GM23248 (cell line): ENCODE measurements at regions not wholly inside any gene's neighbourhood (a gene's known extent, or its start where the extent isn't known, plus 50 kb on each side); places are given as distances from the start of the nearest gene placed in this dataset.

Experiments
- DNase-seq: peaks from one replicate; pipeline ENCODE4 v3.0.0-alpha.2; 2015
- H2AFZ ChIP-seq: fragments of 200-600 bp; sonication (generic); 2 replicates; pipeline ENCODE4 v1.6.1; 2016; ENCODE audit warnings: antibody characterized with exemption
- H3F3A ChIP-seq: fragments of 200-600 bp; sonication (generic); 2 replicates; pipeline ENCODE4 v1.6.1; 2016; ENCODE audit warnings: mild to moderate bottlenecking, antibody characterized with exemption, mixed run types; ENCODE audit not compliant: insufficient read depth
- H3K27ac ChIP-seq: fragments of 200-600 bp; sonication (generic); 2 replicates; pipeline ENCODE4 v1.5.1; 2016; ENCODE audit warnings: mild to moderate bottlenecking
- H3K27me3 ChIP-seq: fragments of 200-600 bp; sonication (generic); replicated peaks from 2 replicates; pipeline ENCODE4 v1.6.1; 2016; ENCODE audit warnings: mild to moderate bottlenecking; ENCODE audit not compliant: insufficient read depth
- H3K36me3 ChIP-seq: fragments of 200-600 bp; sonication (generic); 2 replicates; pipeline ENCODE4 v1.6.1; 2016; ENCODE audit warnings: low read depth, mild to moderate bottlenecking
- H3K4me1 ChIP-seq: fragments of 200-600 bp; sonication (generic); 2 replicates; pipeline ENCODE4 v1.6.1; 2016; ENCODE audit warnings: mild to moderate bottlenecking; ENCODE audit not compliant: insufficient read depth
- H3K4me2 ChIP-seq: fragments of 200-600 bp; sonication (generic); one replicate; pipeline ENCODE4 v1.6.1; 2016; ENCODE audit warnings: mild to moderate bottlenecking; ENCODE audit not compliant: unreplicated experiment
- H3K4me3 ChIP-seq: fragments of 200-600 bp; sonication (generic); 2 replicates; pipeline ENCODE4 v1.5.1; 2016; ENCODE audit warnings: mild to moderate bottlenecking
- H3K79me2 ChIP-seq: fragments of 200-600 bp; sonication (generic); 2 replicates; pipeline ENCODE4 v1.6.1; 2016; ENCODE audit warnings: mild to moderate bottlenecking; ENCODE audit not compliant: insufficient read depth
- H3K9ac ChIP-seq: fragments of 200-600 bp; sonication (generic); 2 replicates; pipeline ENCODE4 v1.6.1; 2016; ENCODE audit warnings: mild to moderate bottlenecking
- H3K9me2 ChIP-seq: fragments of 200-600 bp; sonication (generic); 2 replicates; pipeline ENCODE4 v1.6.1; 2016; ENCODE audit warnings: mixed run types, mild to moderate bottlenecking, moderate library complexity; ENCODE audit not compliant: insufficient read depth
- H3K9me3 ChIP-seq: fragments of 200-600 bp; sonication (generic); one replicate; pipeline ENCODE4 v1.6.1; 2017; ENCODE audit warnings: low read depth
- H4K20me1 ChIP-seq: fragments of 200-600 bp; sonication (generic); 2 replicates; pipeline ENCODE4 v1.6.0; 2016; ENCODE audit not compliant: insufficient read depth
- EZH2 ChIP-seq: fragments of 200-600 bp; sonication (generic); IDR thresholded peaks from 2 replicates; pipeline ENCODE4 v1.6.1; 2018; ENCODE audit warnings: antibody characterized with exemption, mild to moderate bottlenecking; ENCODE audit not compliant: insufficient read depth, poor library complexity, severe bottlenecking
- EZH2phosphoT487 ChIP-seq: fragments of 200-600 bp; sonication (generic); IDR thresholded peaks from 2 replicates; pipeline ENCODE4 v1.6.1; 2018; ENCODE audit warnings: antibody characterized with exemption, moderate library complexity, mild to moderate bottlenecking, low read depth; ENCODE audit not compliant: insufficient read depth
- WGBS, 2 experiments: methylation state at CpG; one replicate each; pipeline ENCODE4 v1.1.6; 2015 to 2017; ENCODE audit warnings: low lambda C conversion rate in 2 of 2, low coverage in 1 of 2; ENCODE audit errors: missing lambda C conversion rate in 2 of 2; 5-methylcytosine and 5-hydroxymethylcytosine counted together
- in situ Hi-C: fragments of 300-500 bp; cut with MboI; formaldehyde crosslinking; loops from 2 replicates; pipeline ENCODE4 v1.15.0; 2020

GRCh38 chr2:128448331-128449225 is 129.9 kb upstream of the HS6ST1 start:
- in situ Hi-C loops, result no loop called here
- H4K20me1 ChIP-seq, result no peaks in the 10 kb centered on the region

GRCh38 chr2:128449226-128450061 is 130.8 kb upstream of the HS6ST1 start:
- Histone ChIP-seq H3F3A (no peaks in the 10 kb centered on the region), H3K4me1 (no peaks in the 10 kb centered on the region), H4K20me1 (no peaks in the 10 kb centered on the region), H3K36me3 (no peaks in the 10 kb centered on the region), H3K9ac (no peak overlapping the region), H2AFZ (no peak overlapping the region), H3K27me3 (peaks cover 3% of the 10 kb centered on the region; the same call in 1 of the 2 replicates), H3K79me2 (no peaks in the 10 kb centered on the region), H3K27ac (no peak overlapping the region), H3K4me2 (no peak overlapping the region), H3K4me3 (no peak overlapping the region), H3K9me3 (no peaks in the 10 kb centered on the region), H3K9me2 (no peaks in the 10 kb centered on the region)
- WGBS, 2 experiments, result 80 to 85% methylated on average over 24 of the region's 24 CpGs
- TF ChIP-seq EZH2 (no peak), EZH2phosphoT487 (no peak)
- in situ Hi-C loops, result no loop called here
- no peak for DNase-seq

More at GRCh38 chr2:128448331-128449225, 129.9 kb upstream of the HS6ST1 start:
- Histone ChIP-seq H3K9me3 (no peaks in the 10 kb centered on the region), H3K79me2 (no peaks in the 10 kb centered on the region), H3K36me3 (no peaks in the 10 kb centered on the region), H3K9ac (no peak overlapping the region), H3K27ac (no peak overlapping the region), H3K4me3 (no peak overlapping the region), H3K4me1 (no peaks in the 10 kb centered on the region), H3F3A (no peaks in the 10 kb centered on the region), H3K9me2 (no peaks in the 10 kb centered on the region), H3K4me2 (no peak overlapping the region), H3K27me3 (peaks cover 3% of the 10 kb centered on the region; the same call in 1 of the 2 replicates), H2AFZ (no peak overlapping the region)
- TF ChIP-seq EZH2phosphoT487, result no peak
- TF ChIP-seq EZH2, result no peak
- DNase-seq, result no peak
- WGBS, 2 experiments, result 80 to 83% methylated on average over 13 of the region's 13 CpGs

- peaks cover 3% of the 10 kb centered on the region; the same call in 1 of the 2 replicates for H3K27me3 ChIP-seq
- DNase-seq, result no peak
- H3K4me2 ChIP-seq, result no peak overlapping the region
- H3K9me3 ChIP-seq, result no peaks in the 10 kb centered on the region
- H3K9me2 ChIP-seq, result no peaks in the 10 kb centered on the region
- H3K4me1 ChIP-seq, result no peaks in the 10 kb centered on the region
- no peaks in the 10 kb centered on the region for H3F3A ChIP-seq
- no peaks in the 10 kb centered on the region for H4K20me1 ChIP-seq
- H3K79me2 ChIP-seq, result no peaks in the 10 kb centered on the region
- no peaks in the 10 kb centered on the region for H3K36me3 ChIP-seq
- TF ChIP-seq EZH2, result no peak
- TF ChIP-seq EZH2phosphoT487, result no peak
- H2AFZ ChIP-seq, result no peak overlapping the region
- no peak overlapping the region for H3K9ac ChIP-seq
- WGBS, 2 experiments, result 86 to 90% methylated on average over 14 of the region's 14 CpGs
- in situ Hi-C loops, result no loop called here
- H3K4me3 ChIP-seq, result no peak overlapping the region
- no peak overlapping the region for H3K27ac ChIP-seq
Measured at GRCh38 chr2:128450211-128451024, 131.8 kb upstream of the HS6ST1 start.
